ENCODE measurements at regions not wholly inside any gene's neighbourhood (a gene's known extent, or its start where the extent isn't known, plus 50 kb on each side); places are given as distances from the start of the nearest gene placed in this dataset.

GRCh38 chrX:138775517-138775916 is 64.0 kb upstream of the FGF13 start:
- Histone ChIP-seq H3K27ac (no peak overlapping the region), H3K4me1 (no peaks in the 10 kb centered on the region), H3K9me3 (no peaks in the 10 kb centered on the region), H3K27me3 (no peaks in the 10 kb centered on the region), H3K4me3 (no peak overlapping the region), H3K36me3 (no peaks in the 10 kb centered on the region)
- intact Hi-C loops (cut with DNase I), result loop anchor here (10.0 kb wide), 1 partner anchor 789 kb away; no protein-coding TSS in a partner anchor
- DNase-seq, result no peak
- TF ChIP-seq CTCF (IDR thresholded peaks at IDR 0.05) (peak in 4 of 6 experiments; percentile 16 to 47 (median 26)), POLR2A (IDR thresholded peaks at IDR 0.05) (no peak)
- 1 to 5% methylated on average over 5 of the region's 5 CpGs for WGBS, 2 donors

- Histone ChIP-seq H3K27ac (no peak overlapping the region), H3K4me1 (no peaks in the 10 kb centered on the region), H3K9me3 (no peaks in the 10 kb centered on the region), H3K36me3 (no peaks in the 10 kb centered on the region), H3K4me3 (no peak overlapping the region), H3K27me3 (no peaks in the 10 kb centered on the region)
- TF ChIP-seq POLR2A (IDR thresholded peaks at IDR 0.05) (no peak), CTCF (IDR thresholded peaks at IDR 0.05) (no peak)
- no peak for DNase-seq
- WGBS, 2 donors, result 61 to 67% methylated on average over 2 of the region's 2 CpGs
- intact Hi-C loops (cut with DNase I), result loop anchor here (10.0 kb wide), 1 partner anchor 794 kb away; no protein-coding TSS in a partner anchor
Measured at GRCh38 chrX:138771047-138771446, 59.5 kb upstream of the FGF13 start.

- no peak overlapping the region for H3K4me3 ChIP-seq
- no peaks in the 10 kb centered on the region for H3K36me3 ChIP-seq
- DNase-seq, result no peak
- TF ChIP-seq CTCF (IDR thresholded peaks at IDR 0.05) (no peak), POLR2A (IDR thresholded peaks at IDR 0.05) (no peak)
- intact Hi-C loops (cut with DNase I), result loop anchor here (10.0 kb wide), 1 partner anchor 795 kb away; no protein-coding TSS in a partner anchor
- no peak overlapping the region for H3K27ac ChIP-seq
- no peaks in the 10 kb centered on the region for H3K4me1 ChIP-seq
- WGBS, 2 donors, result 53 to 73% methylated on average over 2 of the region's 2 CpGs
- no peaks in the 10 kb centered on the region for H3K27me3 ChIP-seq
- H3K9me3 ChIP-seq, result no peaks in the 10 kb centered on the region
Measured at GRCh38 chrX:138769918-138770317, 58.4 kb upstream of the FGF13 start.

GRCh38 chrX:138765051-138765450 is 53.5 kb upstream of the FGF13 start:
- 10 to 29% methylated on average over 1 of the region's 1 CpG for WGBS, 2 donors
- Histone ChIP-seq H3K27me3 (no peaks in the 10 kb centered on the region), H3K36me3 (no peaks in the 10 kb centered on the region), H3K27ac (no peak overlapping the region), H3K9me3 (no peaks in the 10 kb centered on the region), H3K4me1 (no peaks in the 10 kb centered on the region), H3K4me3 (no peak overlapping the region)
- no peak for DNase-seq
- intact Hi-C loops (cut with DNase I), result no loop called here
- TF ChIP-seq POLR2A (IDR thresholded peaks at IDR 0.05) (no peak), CTCF (IDR thresholded peaks at IDR 0.05) (no peak)

- no peak for DNase-seq
- intact Hi-C loops (cut with DNase I), result no loop called here
- WGBS, 2 donors, result 31 to 50% methylated on average over 3 of the region's 3 CpGs
- Histone ChIP-seq H3K27me3 (no peaks in the 10 kb centered on the region), H3K36me3 (no peaks in the 10 kb centered on the region), H3K9me3 (no peaks in the 10 kb centered on the region), H3K4me3 (no peak overlapping the region), H3K27ac (no peak overlapping the region), H3K4me1 (no peaks in the 10 kb centered on the region)
- TF ChIP-seq POLR2A (IDR thresholded peaks at IDR 0.05) (no peak), CTCF (IDR thresholded peaks at IDR 0.05) (no peak)
Measured at GRCh38 chrX:138763761-138764160, 52.2 kb upstream of the FGF13 start.

Measured in esophagus squamous epithelium (tissue), 5 donors.